Bronchial epithelial cell (primary cell): ENCODE measurements at regions not wholly inside any gene's neighbourhood (a gene's known extent, or its start where the extent isn't known, plus 50 kb on each side); places are given as distances from the start of the nearest gene placed in this dataset.

Experiments
- DNase-seq: peaks from one replicate; pipeline ENCODE4 v3.0.0-alpha.2; 2010; ENCODE audit warnings: low read depth
- FAIRE-seq: peaks from 2 replicates; lab custom pipeline; 2011; peaks lifted over from hg19 to GRCh38; lab: Jason Lieb, UNC
- H3K27me3 ChIP-seq: 2 replicates; pipeline ENCODE4 v1.5.1; 2011; ENCODE audit warnings: low read length; ENCODE audit not compliant: control insufficient read depth, insufficient read depth
- H3K36me3 ChIP-seq: 2 replicates; pipeline ENCODE4 v1.5.1; 2011; ENCODE audit warnings: low read length; ENCODE audit not compliant: control insufficient read depth, insufficient read depth
- H3K4me3 ChIP-seq: 2 replicates; pipeline ENCODE4 v1.5.1; 2011; ENCODE audit warnings: mild to moderate bottlenecking, low read depth, low read length, control low read depth
- CTCF ChIP-seq: IDR thresholded peaks from 2 replicates; pipeline ENCODE4 v1.5.1; 2011; ENCODE audit warnings: mild to moderate bottlenecking, moderate library complexity, low read length, control low read depth, inconsistent platforms; ENCODE audit not compliant: insufficient read depth, severe bottlenecking

GRCh38 chr4:24033626-24034025 lies 143.8 kb upstream of the PPARGC1A start:
- no peak for DNase-seq
- no peaks in the 10 kb centered on the region for H3K36me3 ChIP-seq
- peaks cover under 1% of the 10 kb centered on the region for H3K27me3 ChIP-seq
- no peak for TF ChIP-seq CTCF
- H3K4me3 ChIP-seq, result no peak overlapping the region
- no peak for FAIRE-seq

GRCh38 chr4:24032371-24032989 lies 142.6 kb upstream of the PPARGC1A start:
- Histone ChIP-seq H3K36me3 (no peaks in the 10 kb centered on the region), H3K4me3 (no peak overlapping the region), H3K27me3 (no peaks in the 10 kb centered on the region)
- FAIRE-seq, result peak; percentile 18
- DNase-seq, result peak; percentile 30
- TF ChIP-seq CTCF, result peak; percentile 53

GRCh38 chr4:24026596-24026995 lies 136.7 kb upstream of the PPARGC1A start:
- H3K4me3 ChIP-seq, result no peak overlapping the region
- H3K36me3 ChIP-seq, result no peaks in the 10 kb centered on the region
- no peak for TF ChIP-seq CTCF
- DNase-seq (no peak), FAIRE-seq (no peak)
- H3K27me3 ChIP-seq, result peaks cover 3% of the 10 kb centered on the region

GRCh38 chr4:24024605-24025004 lies 134.8 kb upstream of the PPARGC1A start:
- Histone ChIP-seq H3K4me3 (no peak overlapping the region), H3K27me3 (peaks cover 3% of the 10 kb centered on the region), H3K36me3 (no peaks in the 10 kb centered on the region)
- peak; percentile 22 for DNase-seq
- FAIRE-seq, result no peak
- no peak for TF ChIP-seq CTCF

- Histone ChIP-seq H3K4me3 (no peak overlapping the region), H3K36me3 (no peaks in the 10 kb centered on the region), H3K27me3 (peaks cover 3% of the 10 kb centered on the region)
- no peak for TF ChIP-seq CTCF
- FAIRE-seq (peak; percentile 95), DNase-seq (no peak)
These were observed 134.3 kb upstream of the PPARGC1A start for GRCh38 chr4:24024157-24024556.

GRCh38 chr4:24015782-24016181 lies 125.9 kb upstream of the PPARGC1A start:
- TF ChIP-seq CTCF, result no peak
- Histone ChIP-seq H3K36me3 (no peaks in the 10 kb centered on the region), H3K27me3 (no peaks in the 10 kb centered on the region), H3K4me3 (no peak overlapping the region)
- no peak for FAIRE-seq
- no peak for DNase-seq
